Small intestine (tissue), 7 donors: ENCODE measurements at regions not wholly inside any gene's neighbourhood (a gene's known extent, or its start where the extent isn't known, plus 50 kb on each side); places are given as distances from the start of the nearest gene placed in this dataset.

ENCODE experiments used
- DNase-seq, 2 donors: peaks; one replicate each; pipeline versions ENCODE4 v3.0.0 to v3.0.0-alpha.2; 2013
- FAIRE-seq: peaks from 2 replicates; lab custom pipeline; 2012; peaks lifted over from hg19 to GRCh38; lab: Jason Lieb, UNC
- H3K27ac ChIP-seq, 3 donors: one replicate each; pipeline ENCODE4 v1.5.1; 2013; ENCODE audit warnings: low read length in 2 of 3, mild to moderate bottlenecking in 2 of 3, control low read depth in 1 of 3, inconsistent platforms in 1 of 3, low read depth in 1 of 3, moderate library complexity in 1 of 3
- H3K27me3 ChIP-seq, 3 donors: one replicate each; pipeline ENCODE4 v1.6.1; 2013; ENCODE audit warnings: low read length in 3 of 3, inconsistent platforms in 1 of 3; ENCODE audit not compliant: control insufficient read depth in 3 of 3, insufficient read depth in 3 of 3
- H3K36me3 ChIP-seq, 3 donors: one replicate each; pipeline ENCODE4 v1.6.1; 2013; ENCODE audit warnings: low read length in 3 of 3, inconsistent platforms in 1 of 3, low read depth in 1 of 3, mild to moderate bottlenecking in 1 of 3, moderate library complexity in 1 of 3; ENCODE audit not compliant: control insufficient read depth in 3 of 3, insufficient read depth in 2 of 3
- H3K4me1 ChIP-seq, 3 donors: one replicate each; pipeline ENCODE4 v1.6.1; 2013; ENCODE audit warnings: low read length in 2 of 3, inconsistent platforms in 1 of 3, low read depth in 1 of 3, mild to moderate bottlenecking in 1 of 3, moderate library complexity in 1 of 3; ENCODE audit not compliant: control insufficient read depth in 3 of 3, insufficient read depth in 2 of 3
- H3K4me3 ChIP-seq, 3 donors: one replicate each; pipeline ENCODE4 v1.5.1; 2013; ENCODE audit warnings: low read length in 3 of 3, control low read depth in 1 of 3, inconsistent platforms in 1 of 3, low read depth in 1 of 3, mild to moderate bottlenecking in 1 of 3, moderate library complexity in 1 of 3
- H3K9me3 ChIP-seq, 2 donors: one replicate each; pipeline ENCODE4 v1.6.1; 2013; ENCODE audit warnings: low read depth in 1 of 2, low read length in 1 of 2; ENCODE audit not compliant: control insufficient read depth in 2 of 2, insufficient read depth in 1 of 2
- WGBS, 3 donors: extraction: QIAGEN DNeasy Blood & Tissue Kit; methylation state at CpG; one replicate each; pipeline ENCODE4 v1.1.7; 2013; 5-methylcytosine and 5-hydroxymethylcytosine counted together
- donor health status: healthy with polysubstance abuse.
- donor health status: control.
- donor health status: control.
- donor health status: Bipolar disorder and iron deficiency.
- donor health status: healthy.

GRCh38 chr10:131774681-131775085 is 126.1 kb upstream of the PPP2R2D start:
- peaks cover 0 to 30% of the 10 kb centered on the region in 2 donors for H3K9me3 ChIP-seq
- H3K4me1 ChIP-seq = no peaks in the 10 kb centered on the region
- WGBS, 3 donors = 81 to 84% (median 83%) methylated on average over 17 of the region's 17 CpGs
- DNase-seq (no peak), FAIRE-seq (no peak)
- no peaks in the 10 kb centered on the region for H3K36me3 ChIP-seq
- H3K27me3 ChIP-seq = peaks cover 0 to 3% (median 0%) of the 10 kb centered on the region in 3 donors
- H3K4me3 ChIP-seq = no peak overlapping the region
- no peak overlapping the region for H3K27ac ChIP-seq

GRCh38 chr10:131775433-131775832 is 125.4 kb upstream of the PPP2R2D start:
- DNase-seq (no peak), FAIRE-seq (no peak)
- 70 to 79% (median 75%) methylated on average over 16 of the region's 16 CpGs for WGBS, 3 donors
- no peak overlapping the region for H3K27ac ChIP-seq
- H3K4me1 ChIP-seq = no peaks in the 10 kb centered on the region
- H3K4me3 ChIP-seq = no peak overlapping the region
- peaks cover 0 to 3% (median 0%) of the 10 kb centered on the region in 3 donors for H3K27me3 ChIP-seq
- H3K36me3 ChIP-seq = no peaks in the 10 kb centered on the region
- H3K9me3 ChIP-seq = peaks cover 0 to 30% of the 10 kb centered on the region in 2 donors

GRCh38 chr10:131775833-131776232 is 125.0 kb upstream of the PPP2R2D start:
- Histone ChIP-seq H3K9me3 (peaks cover 0 to 30% of the 10 kb centered on the region in 2 donors), H3K4me3 (no peak overlapping the region), H3K27me3 (peaks cover 0 to 3% (median 0%) of the 10 kb centered on the region in 3 donors), H3K4me1 (no peaks in the 10 kb centered on the region), H3K36me3 (no peaks in the 10 kb centered on the region), H3K27ac (no peak overlapping the region)
- 79 to 94% (median 85%) methylated on average over 10 to 11 of the region's 11 CpGs for WGBS, 3 donors
- no peak for DNase-seq
- FAIRE-seq = no peak

- DNase-seq = no peak
- no peak for FAIRE-seq
Observed at GRCh38 chr10:131776496-131776895, 124.3 kb upstream of the PPP2R2D start.

GRCh38 chr10:131777162-131777561 is 123.6 kb upstream of the PPP2R2D start:
- WGBS, 3 donors = 87 to 90% (median 88%) methylated on average over 5 of the region's 5 CpGs
- no peaks in the 10 kb centered on the region for H3K4me1 ChIP-seq
- H3K4me3 ChIP-seq = no peak overlapping the region
- peaks cover 0 to 3% (median 0%) of the 10 kb centered on the region in 3 donors for H3K27me3 ChIP-seq
- H3K27ac ChIP-seq = no peak overlapping the region
- peaks cover 0 to 32% of the 10 kb centered on the region in 2 donors for H3K9me3 ChIP-seq
- no peaks in the 10 kb centered on the region for H3K36me3 ChIP-seq
- FAIRE-seq (no peak), DNase-seq (no peak)

More at GRCh38 chr10:131776496-131776895, 124.3 kb upstream of the PPP2R2D start:
- Histone ChIP-seq H3K27ac (no peak overlapping the region), H3K9me3 (peaks cover 0 to 32% of the 10 kb centered on the region in 2 donors), H3K4me3 (no peak overlapping the region), H3K36me3 (no peaks in the 10 kb centered on the region), H3K4me1 (no peaks in the 10 kb centered on the region), H3K27me3 (peaks cover 0 to 3% (median 0%) of the 10 kb centered on the region in 3 donors)
- WGBS, 3 donors = 77 to 89% (median 84%) methylated on average over 11 of the region's 11 CpGs

- WGBS, 3 donors = 83 to 86% (median 84%) methylated on average over 2 of the region's 2 CpGs
- peaks cover 0 to 3% (median 0%) of the 10 kb centered on the region in 3 donors for H3K27me3 ChIP-seq
- FAIRE-seq = no peak
Observed at GRCh38 chr10:131777921-131778320, 122.9 kb upstream of the PPP2R2D start.

GRCh38 chr10:131778385-131778784 is 122.4 kb upstream of the PPP2R2D start:
- Histone ChIP-seq H3K9me3 (peaks cover 0 to 32% of the 10 kb centered on the region in 2 donors), H3K36me3 (no peaks in the 10 kb centered on the region), H3K4me3 (no peak overlapping the region), H3K27ac (no peak overlapping the region), H3K27me3 (peaks cover 0 to 3% (median 0%) of the 10 kb centered on the region in 3 donors), H3K4me1 (no peaks in the 10 kb centered on the region)
- no peak for FAIRE-seq
- WGBS, 3 donors = 87 to 90% (median 89%) methylated on average over 9 of the region's 9 CpGs
- no peak for DNase-seq

More at GRCh38 chr10:131777921-131778320, 122.9 kb upstream of the PPP2R2D start:
- H3K4me1 ChIP-seq = no peaks in the 10 kb centered on the region
- DNase-seq = no peak
- no peaks in the 10 kb centered on the region for H3K36me3 ChIP-seq
- H3K9me3 ChIP-seq = peaks cover 0 to 32% of the 10 kb centered on the region in 2 donors
- no peak overlapping the region for H3K4me3 ChIP-seq
- no peak overlapping the region for H3K27ac ChIP-seq

GRCh38 chr10:131778842-131779241 is 122.0 kb upstream of the PPP2R2D start:
- Histone ChIP-seq H3K9me3 (peaks cover 0 to 32% of the 10 kb centered on the region in 2 donors), H3K4me1 (no peaks in the 10 kb centered on the region), H3K27me3 (peaks cover 0 to 5% (median 0%) of the 10 kb centered on the region in 3 donors), H3K36me3 (no peaks in the 10 kb centered on the region), H3K27ac (no peak overlapping the region), H3K4me3 (no peak overlapping the region)
- DNase-seq (no peak), FAIRE-seq (no peak)
- WGBS, 3 donors = 73 to 85% (median 83%) methylated on average over 8 of the region's 8 CpGs
